OCI-LY7 (cell line): ENCODE measurements at regions not wholly inside any gene's neighbourhood (a gene's known extent, or its start where the extent isn't known, plus 50 kb on each side); places are given as distances from the start of the nearest gene placed in this dataset.

ENCODE experiments used
- CTCF ChIP-seq: fragments of 200-600 bp; sonication (generic); conservative IDR thresholded peaks from 2 replicates; pipeline ENCODE4 v1.5.1; 2014; ENCODE audit warnings: mild to moderate bottlenecking, antibody characterized with exemption, low read length, moderate library complexity, mixed read lengths
- EZH2phosphoT487 ChIP-seq: fragments of 200-600 bp; sonication (generic); IDR thresholded peaks from 2 replicates; pipeline ENCODE4 v1.6.1; 2018; ENCODE audit warnings: low read depth, borderline replicate concordance, mild to moderate bottlenecking, mixed run types, antibody characterized with exemption, low read length, moderate library complexity, mixed read lengths

DNA sequence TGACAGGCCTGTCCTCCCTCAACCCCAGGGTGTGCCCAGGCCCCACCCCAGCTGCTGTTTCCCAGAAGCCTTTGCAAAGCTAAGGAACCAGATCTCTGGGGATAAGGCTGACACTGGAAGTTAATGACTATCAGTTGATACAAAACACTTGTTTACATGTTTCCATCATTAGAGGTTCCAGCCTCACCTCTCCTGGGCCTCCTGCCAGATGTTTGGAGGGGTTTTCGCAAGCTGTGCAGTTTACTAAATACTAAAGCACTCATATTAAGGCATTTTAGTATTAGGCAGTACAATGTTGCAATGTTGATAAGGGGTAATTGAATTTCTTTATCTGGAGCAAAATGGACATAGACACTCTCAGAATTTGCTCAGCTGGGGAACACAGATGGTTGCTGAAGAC is 218.7 kb downstream of the INSC start:
- TF ChIP-seq CTCF (no peak), EZH2phosphoT487 (no peak)
